Prostate gland (tissue), 2 donors: ENCODE measurements at regions not wholly inside any gene's neighbourhood (a gene's known extent, or its start where the extent isn't known, plus 50 kb on each side); places are given as distances from the start of the nearest gene placed in this dataset.

Source experiments
- DNase-seq: peaks from one replicate; pipeline ENCODE4 v3.0.0-alpha.2; 2019; ENCODE audit warnings: low spot score
- H3K27ac ChIP-seq, 2 donors: fragments of 200-600 bp; sonication (generic); 2 replicates each; pipeline ENCODE4 v1.5.1; 2017 to 2019
- H3K27me3 ChIP-seq: fragments of 200-600 bp; sonication (generic); replicated peaks from 2 replicates; pipeline ENCODE4 v1.5.1; 2019; ENCODE audit not compliant: insufficient read depth
- H3K36me3 ChIP-seq, 2 donors: fragments of 200-600 bp; sonication (generic); 1 replicate in 1 of 2; 2 replicates in 1 of 2; pipeline versions ENCODE4 v1.5.1 to v1.8.1; 2017 to 2019
- H3K4me1 ChIP-seq: fragments of 200-600 bp; sonication (generic); replicated peaks from 2 replicates; pipeline ENCODE4 v1.5.1; 2019
- H3K4me3 ChIP-seq, 2 donors: fragments of 200-600 bp; sonication (generic); 2 replicates each; pipeline ENCODE4 v1.5.1; 2017 to 2019
- H3K9me3 ChIP-seq: fragments of 200-600 bp; sonication (generic); 2 replicates; pipeline ENCODE4 v1.5.1; 2017
- CTCF ChIP-seq, 4 experiments: fragments of 200-600 bp in 2 of 4; fragments of 450-650 bp in 2 of 4; sonication (generic) in 2 of 4; IDR thresholded peaks; 1 replicate in 3 of 4; 2 replicates in 1 of 4; pipeline ENCODE4 v1.5.1; 2016 to 2019; ENCODE audit warnings: antibody characterized with exemption in 4 of 4, mild to moderate bottlenecking in 2 of 4, moderate library complexity in 2 of 4
- POLR2A ChIP-seq: fragments of 450-650 bp; IDR thresholded peaks from one replicate; pipeline ENCODE4 v1.6.1; 2016; ENCODE audit warnings: antibody characterized with exemption, mild to moderate bottlenecking
- POLR2AphosphoS5 ChIP-seq: sonication (generic); formaldehyde crosslinking; IDR thresholded peaks from one replicate; pipeline ENCODE4 v1.6.1; 2017; ENCODE audit warnings: antibody characterized with exemption
- WGBS: methylation state at CpG from one replicate; pipeline ENCODE4 v1.1.5; 2018; 5-methylcytosine and 5-hydroxymethylcytosine counted together
- intact Hi-C: fragments of 100-400 bp; cut with DNase I; formaldehyde crosslinking; loops from one replicate; pipeline ENCODE4 v1.14.2; 2022

GRCh38 chr4:174069848-174070330 is 213.6 kb downstream of the FBXO8 start:
- Histone ChIP-seq H3K4me1 (no peaks in the 10 kb centered on the region), H3K27ac (no peak overlapping the region), H3K9me3 (no peaks in the 10 kb centered on the region), H3K4me3 (no peak overlapping the region), H3K27me3 (no peaks in the 10 kb centered on the region), H3K36me3 (no peaks in the 10 kb centered on the region)
- no peak for TF ChIP-seq CTCF (IDR thresholded peaks at IDR 0.05)
- TF ChIP-seq POLR2AphosphoS5 = no peak
- no peak for TF ChIP-seq POLR2A
- intact Hi-C loops = no loop called here
- no peak for DNase-seq
- WGBS = 40% methylated on average over 2 of the region's 2 CpGs

GRCh38 chr4:174066611-174067205 is 216.8 kb downstream of the FBXO8 start:
- Histone ChIP-seq H3K27ac (no peak overlapping the region), H3K27me3 (no peaks in the 10 kb centered on the region), H3K4me1 (no peaks in the 10 kb centered on the region), H3K9me3 (no peaks in the 10 kb centered on the region), H3K4me3 (no peak overlapping the region), H3K36me3 (no peaks in the 10 kb centered on the region)
- intact Hi-C loops = no loop called here
- no peak for DNase-seq
- WGBS = 78% methylated on average over 3 of the region's 3 CpGs
- TF ChIP-seq POLR2AphosphoS5 (no peak), POLR2A (no peak), CTCF (IDR thresholded peaks at IDR 0.05) (no peak)

GRCh38 chr4:174062831-174063230 is 220.6 kb downstream of the FBXO8 start:
- Histone ChIP-seq H3K9me3 (no peaks in the 10 kb centered on the region), H3K4me3 (no peak overlapping the region), H3K36me3 (no peaks in the 10 kb centered on the region), H3K27me3 (no peaks in the 10 kb centered on the region), H3K27ac (no peak overlapping the region), H3K4me1 (no peaks in the 10 kb centered on the region)
- no peak for DNase-seq
- no peak for TF ChIP-seq POLR2A
- TF ChIP-seq POLR2AphosphoS5 = no peak
- no peak for TF ChIP-seq CTCF (IDR thresholded peaks at IDR 0.05)
- intact Hi-C loops = no loop called here

- intact Hi-C loops = no loop called here
- 65% methylated on average over 2 of the region's 2 CpGs for WGBS
- Histone ChIP-seq H3K27me3 (no peaks in the 10 kb centered on the region), H3K4me1 (no peaks in the 10 kb centered on the region), H3K9me3 (no peaks in the 10 kb centered on the region), H3K36me3 (no peaks in the 10 kb centered on the region), H3K27ac (no peak overlapping the region), H3K4me3 (no peak overlapping the region)
- no peak for TF ChIP-seq POLR2A
- DNase-seq = no peak
Observed at GRCh38 chr4:174061026-174061425, 222.4 kb downstream of the FBXO8 start.

- Histone ChIP-seq H3K36me3 (no peaks in the 10 kb centered on the region), H3K27ac (no peak overlapping the region), H3K27me3 (no peaks in the 10 kb centered on the region), H3K4me3 (no peak overlapping the region), H3K9me3 (no peaks in the 10 kb centered on the region), H3K4me1 (no peaks in the 10 kb centered on the region)
- intact Hi-C loops = no loop called here
- DNase-seq = no peak
- TF ChIP-seq POLR2A = no peak
- TF ChIP-seq POLR2AphosphoS5 = no peak
- no peak for TF ChIP-seq CTCF (IDR thresholded peaks at IDR 0.05)
Observed at GRCh38 chr4:174058846-174059245, 224.6 kb downstream of the FBXO8 start.
